ENCODE measurements at regions not wholly inside any gene's neighbourhood (a gene's known extent, or its start where the extent isn't known, plus 50 kb on each side); places are given as distances from the start of the nearest gene placed in this dataset.

GRCh38 chr4:19987746-19988145 lies 264.0 kb upstream of the SLIT2 start:
- TF ChIP-seq EP300 (IDR thresholded peaks at IDR 0.05) (no peak), POLR2A (IDR thresholded peaks at IDR 0.05) (no peak)
